ENCODE measurements at regions not wholly inside any gene's neighbourhood (a gene's known extent, or its start where the extent isn't known, plus 50 kb on each side); places are given as distances from the start of the nearest gene placed in this dataset.

GRCh38 chr4:138686106-138686835 lies 329.3 kb upstream of the NOCT start:
- no peak for TF ChIP-seq POLR2A (IDR thresholded peaks at IDR 0.05)
- no peak for TF ChIP-seq CTCF (IDR thresholded peaks at IDR 0.05)
- H3K4me3 ChIP-seq, result no peak overlapping the region
- ATAC-seq, result no peak
- H3K9me3 ChIP-seq, result no peaks in the 10 kb centered on the region
- no peaks in the 10 kb centered on the region for H3K4me1 ChIP-seq
- H3K27ac ChIP-seq, result no peak overlapping the region
- 76 to 88% methylated on average over 11 of the region's 11 CpGs for WGBS, 2 donors
- H3K36me3 ChIP-seq (replicated peaks in 1 of 2; ENCODE audit: insufficient read depth in 1 of 2, low read depth in 2 of 2), result no peaks in the 10 kb centered on the region
- H3K27me3 ChIP-seq, result no peaks in the 10 kb centered on the region
- DNase-seq, result no peak
- intact Hi-C loops (cut with DNase I), result loop anchor here (10.0 kb wide), 1 partner anchor 651 kb away; no protein-coding TSS in a partner anchor

GRCh38 chr4:138685316-138685715 lies 330.3 kb upstream of the NOCT start:
- ATAC-seq (no peak), DNase-seq (no peak)
- H3K4me3 ChIP-seq, result no peak overlapping the region
- H3K9me3 ChIP-seq, result no peaks in the 10 kb centered on the region
- WGBS, 2 donors, result 76 to 83% methylated on average over 7 of the region's 7 CpGs
- H3K4me1 ChIP-seq, result no peaks in the 10 kb centered on the region
- no peak overlapping the region for H3K27ac ChIP-seq
- TF ChIP-seq POLR2A (IDR thresholded peaks at IDR 0.05) (no peak), CTCF (IDR thresholded peaks at IDR 0.05) (no peak)
- intact Hi-C loops (cut with DNase I), result loop anchor here (10.0 kb wide), 1 partner anchor 651 kb away; no protein-coding TSS in a partner anchor
- no peaks in the 10 kb centered on the region for H3K36me3 ChIP-seq (replicated peaks in 1 of 2; ENCODE audit: insufficient read depth in 1 of 2, low read depth in 2 of 2)
- no peaks in the 10 kb centered on the region for H3K27me3 ChIP-seq

GRCh38 chr4:138680989-138681604 lies 334.5 kb upstream of the NOCT start:
- intact Hi-C loops (cut with DNase I), result loop anchor here (10.0 kb wide), 1 partner anchor 646 kb away; no protein-coding TSS in a partner anchor
- H3K27me3 ChIP-seq, result no peaks in the 10 kb centered on the region
- no peaks in the 10 kb centered on the region for H3K4me1 ChIP-seq
- no peaks in the 10 kb centered on the region for H3K9me3 ChIP-seq
- peak; percentile 79 for ATAC-seq
- no peaks in the 10 kb centered on the region for H3K36me3 ChIP-seq (replicated peaks in 1 of 2; ENCODE audit: insufficient read depth in 1 of 2, low read depth in 2 of 2)
- no peak overlapping the region for H3K27ac ChIP-seq
- 5 to 7% methylated on average over 7 of the region's 7 CpGs for WGBS, 2 donors
- no peak overlapping the region for H3K4me3 ChIP-seq
- DNase-seq, result peak; percentile 81 to 86 (median 84)
- TF ChIP-seq CTCF (IDR thresholded peaks at IDR 0.05) (peak; percentile 68 to 97 (median 86)), POLR2A (IDR thresholded peaks at IDR 0.05) (no peak)

GRCh38 chr4:138680256-138680655 lies 335.3 kb upstream of the NOCT start:
- no peaks in the 10 kb centered on the region for H3K9me3 ChIP-seq
- 79 to 80% methylated on average over 3 of the region's 3 CpGs for WGBS, 2 donors
- no peak overlapping the region for H3K27ac ChIP-seq
- ATAC-seq, result no peak
- no peaks in the 10 kb centered on the region for H3K4me1 ChIP-seq
- no peaks in the 10 kb centered on the region for H3K27me3 ChIP-seq
- TF ChIP-seq CTCF (IDR thresholded peaks at IDR 0.05), result no peak
- TF ChIP-seq POLR2A (IDR thresholded peaks at IDR 0.05), result no peak
- intact Hi-C loops (cut with DNase I), result loop anchor here (10.0 kb wide), 1 partner anchor 645 kb away; no protein-coding TSS in a partner anchor
- no peak for DNase-seq
- H3K4me3 ChIP-seq, result no peak overlapping the region
- H3K36me3 ChIP-seq (replicated peaks in 1 of 2; ENCODE audit: insufficient read depth in 1 of 2, low read depth in 2 of 2), result no peaks in the 10 kb centered on the region
